Neural cell (in vitro differentiated cells): ENCODE measurements at regions not wholly inside any gene's neighbourhood (a gene's known extent, or its start where the extent isn't known, plus 50 kb on each side); places are given as distances from the start of the nearest gene placed in this dataset.

Experiments used
- H2AFZ ChIP-seq: fragments of 200-600, 300-800 bp; sonication (generic), shearing (Covaris generic); 2 replicates; pipeline ENCODE4 v1.6.0; 2014; ENCODE audit warnings: low read depth, mild to moderate bottlenecking, antibody characterized with exemption, low read length, moderate library complexity
- H3F3A ChIP-seq: fragments of 200-600 bp; shearing (Covaris generic); 2 replicates; pipeline ENCODE4 v1.6.1; 2016; ENCODE audit warnings: mild to moderate bottlenecking, moderate library complexity, mixed read lengths, antibody characterized with exemption, low read length; ENCODE audit not compliant: insufficient read depth, poor library complexity, severe bottlenecking
- H3K27ac ChIP-seq: fragments of 200-600, 300-800 bp; sonication (generic), shearing (Covaris generic); 2 replicates; pipeline ENCODE4 v1.5.1; 2014; ENCODE audit warnings: mild to moderate bottlenecking, low read length, moderate library complexity
- H3K27me3 ChIP-seq: fragments of 300-800, 200-600 bp; sonication (generic), shearing (Covaris generic); 2 replicates; pipeline ENCODE4 v1.6.0; 2014; ENCODE audit warnings: mild to moderate bottlenecking, low read depth, low read length, moderate library complexity; ENCODE audit not compliant: insufficient read depth
- H3K36me3 ChIP-seq: fragments of 300-800, 200-600 bp; sonication (generic), shearing (Covaris generic); 2 replicates; pipeline ENCODE4 v1.5.1; 2014; ENCODE audit warnings: mild to moderate bottlenecking, antibody characterized with exemption, low read length, moderate library complexity; ENCODE audit not compliant: insufficient read depth
- H3K4me2 ChIP-seq: fragments of 300-800, 200-600 bp; sonication (generic), shearing (Covaris generic); 2 replicates; pipeline ENCODE4 v1.6.0; 2014; ENCODE audit warnings: mild to moderate bottlenecking, low read length
- H3K4me3 ChIP-seq: fragments of 300-800, 200-600 bp; sonication (generic), shearing (Covaris generic); 2 replicates; pipeline ENCODE4 v1.5.1; 2014; ENCODE audit warnings: mild to moderate bottlenecking, low read length, moderate library complexity
- H3K79me2 ChIP-seq: fragments of 200-600 bp; shearing (Covaris generic); replicated peaks from 2 replicates; pipeline ENCODE4 v1.6.0; 2014; ENCODE audit warnings: mild to moderate bottlenecking, low read length, moderate library complexity; ENCODE audit not compliant: insufficient read depth
- H3K9ac ChIP-seq: fragments of 300-800, 200-600 bp; sonication (generic), shearing (Covaris generic); 2 replicates; pipeline ENCODE4 v1.6.1; 2016; ENCODE audit warnings: mild to moderate bottlenecking, low read length, mixed read lengths
- H3K9me2 ChIP-seq: fragments of 200-600 bp; shearing (Covaris generic); 2 replicates; pipeline ENCODE4 v1.6.1; 2016; ENCODE audit warnings: mild to moderate bottlenecking, low read length, mixed read lengths; ENCODE audit not compliant: insufficient read depth
- H3K9me3 ChIP-seq: fragments of 200-600, 300-800 bp; sonication (generic), shearing (Covaris generic); 2 replicates; pipeline ENCODE4 v1.6.1; 2016; ENCODE audit warnings: mild to moderate bottlenecking, mixed run types, low read length, moderate library complexity, mixed read lengths
- H4K20me1 ChIP-seq: fragments of 200-600 bp; shearing (Covaris generic); 2 replicates; pipeline ENCODE4 v1.6.1; 2016; ENCODE audit warnings: mild to moderate bottlenecking, mixed run types; ENCODE audit not compliant: insufficient read depth
- EP300 ChIP-seq: fragments of 450-650 bp; conservative IDR thresholded peaks from 2 replicates; pipeline ENCODE4 v1.6.1; 2014; ENCODE audit warnings: antibody characterized with exemption, mild to moderate bottlenecking, moderate library complexity; ENCODE audit not compliant: poor library complexity, severe bottlenecking
- EZH2 ChIP-seq: fragments of 200-600, 300-800 bp; shearing (Covaris generic), sonication (generic); IDR thresholded peaks from 2 replicates; pipeline ENCODE4 v1.6.1; 2014; ENCODE audit warnings: antibody characterized with exemption, low read length, borderline replicate concordance, mild to moderate bottlenecking; ENCODE audit not compliant: insufficient read depth, poor library complexity, severe bottlenecking
- MXI1 ChIP-seq: fragments of 450-650 bp; conservative IDR thresholded peaks from 2 replicates; pipeline ENCODE4 v1.6.1; 2014; ENCODE audit warnings: antibody characterized with exemption, mild to moderate bottlenecking; ENCODE audit not compliant: poor library complexity, severe bottlenecking
- POLR2AphosphoS5 ChIP-seq: IDR thresholded peaks from 2 replicates; pipeline ENCODE4 v1.6.1; 2012
- RAD21 ChIP-seq: fragments of 450-650 bp; conservative IDR thresholded peaks from 2 replicates; pipeline ENCODE4 v1.6.1; 2014; ENCODE audit warnings: antibody characterized with exemption, mild to moderate bottlenecking, moderate library complexity
- SMC3 ChIP-seq: fragments of 450-650 bp; conservative IDR thresholded peaks from 2 replicates; pipeline ENCODE4 v1.6.1; 2014; ENCODE audit warnings: antibody characterized with exemption, mild to moderate bottlenecking, moderate library complexity; ENCODE audit not compliant: poor library complexity
- TAF1 ChIP-seq: IDR thresholded peaks from 2 replicates; pipeline ENCODE4 v1.6.1; 2012; ENCODE audit warnings: low read depth
- TF ChIP-seq, protein P1 (sequence below): IDR thresholded peaks from 2 replicates; pipeline ENCODE4 v1.6.1; 2012; ENCODE audit warnings: borderline replicate concordance
- TF ChIP-seq, protein P2 (sequence below): fragments of 450-650 bp; IDR thresholded peaks from 2 replicates; pipeline ENCODE4 v1.5.1; 2014; ENCODE audit warnings: antibody characterized with exemption, mild to moderate bottlenecking, moderate library complexity; ENCODE audit not compliant: poor library complexity, severe bottlenecking

DNA sequence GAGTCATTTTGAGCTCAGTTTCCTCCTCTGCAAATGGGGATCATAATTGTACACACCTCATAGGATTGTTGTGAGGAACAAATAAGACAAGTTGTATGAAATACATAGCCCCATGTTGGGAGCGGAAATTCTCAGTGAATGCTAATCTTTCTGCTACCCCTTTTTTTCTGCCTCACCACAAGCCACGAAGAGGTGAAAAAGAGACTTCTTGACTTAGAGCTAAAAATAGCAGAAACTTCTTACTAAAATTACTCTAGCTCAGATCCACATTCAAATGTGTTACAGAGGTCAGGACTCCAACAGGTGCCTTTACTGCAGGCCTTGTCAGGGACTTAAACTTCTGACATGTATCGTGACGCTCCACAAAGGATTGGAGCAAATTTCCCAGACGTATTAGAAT lies 128.5 kb downstream of the MIAT start:
- H3F3A ChIP-seq = no peaks in the 10 kb centered on the region
- H3K27me3 ChIP-seq = no peaks in the 10 kb centered on the region
- H3K9me3 ChIP-seq = no peaks in the 10 kb centered on the region
- H4K20me1 ChIP-seq = no peaks in the 10 kb centered on the region
- H3K9ac ChIP-seq = no peak overlapping the region
- H2AFZ ChIP-seq = no peak overlapping the region
- no peaks in the 10 kb centered on the region for H3K9me2 ChIP-seq
- H3K4me3 ChIP-seq = no peak overlapping the region
- no peak overlapping the region for H3K4me2 ChIP-seq
- H3K27ac ChIP-seq = no peak overlapping the region
- H3K36me3 ChIP-seq = no peaks in the 10 kb centered on the region
- TF ChIP-seq, protein P1, sequence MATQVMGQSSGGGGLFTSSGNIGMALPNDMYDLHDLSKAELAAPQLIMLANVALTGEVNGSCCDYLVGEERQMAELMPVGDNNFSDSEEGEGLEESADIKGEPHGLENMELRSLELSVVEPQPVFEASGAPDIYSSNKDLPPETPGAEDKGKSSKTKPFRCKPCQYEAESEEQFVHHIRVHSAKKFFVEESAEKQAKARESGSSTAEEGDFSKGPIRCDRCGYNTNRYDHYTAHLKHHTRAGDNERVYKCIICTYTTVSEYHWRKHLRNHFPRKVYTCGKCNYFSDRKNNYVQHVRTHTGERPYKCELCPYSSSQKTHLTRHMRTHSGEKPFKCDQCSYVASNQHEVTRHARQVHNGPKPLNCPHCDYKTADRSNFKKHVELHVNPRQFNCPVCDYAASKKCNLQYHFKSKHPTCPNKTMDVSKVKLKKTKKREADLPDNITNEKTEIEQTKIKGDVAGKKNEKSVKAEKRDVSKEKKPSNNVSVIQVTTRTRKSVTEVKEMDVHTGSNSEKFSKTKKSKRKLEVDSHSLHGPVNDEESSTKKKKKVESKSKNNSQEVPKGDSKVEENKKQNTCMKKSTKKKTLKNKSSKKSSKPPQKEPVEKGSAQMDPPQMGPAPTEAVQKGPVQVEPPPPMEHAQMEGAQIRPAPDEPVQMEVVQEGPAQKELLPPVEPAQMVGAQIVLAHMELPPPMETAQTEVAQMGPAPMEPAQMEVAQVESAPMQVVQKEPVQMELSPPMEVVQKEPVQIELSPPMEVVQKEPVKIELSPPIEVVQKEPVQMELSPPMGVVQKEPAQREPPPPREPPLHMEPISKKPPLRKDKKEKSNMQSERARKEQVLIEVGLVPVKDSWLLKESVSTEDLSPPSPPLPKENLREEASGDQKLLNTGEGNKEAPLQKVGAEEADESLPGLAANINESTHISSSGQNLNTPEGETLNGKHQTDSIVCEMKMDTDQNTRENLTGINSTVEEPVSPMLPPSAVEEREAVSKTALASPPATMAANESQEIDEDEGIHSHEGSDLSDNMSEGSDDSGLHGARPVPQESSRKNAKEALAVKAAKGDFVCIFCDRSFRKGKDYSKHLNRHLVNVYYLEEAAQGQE = no peak
- TF ChIP-seq EP300 = no peak
- no peak for TF ChIP-seq MXI1
- no peak for TF ChIP-seq POLR2AphosphoS5
- TF ChIP-seq, protein P2, sequence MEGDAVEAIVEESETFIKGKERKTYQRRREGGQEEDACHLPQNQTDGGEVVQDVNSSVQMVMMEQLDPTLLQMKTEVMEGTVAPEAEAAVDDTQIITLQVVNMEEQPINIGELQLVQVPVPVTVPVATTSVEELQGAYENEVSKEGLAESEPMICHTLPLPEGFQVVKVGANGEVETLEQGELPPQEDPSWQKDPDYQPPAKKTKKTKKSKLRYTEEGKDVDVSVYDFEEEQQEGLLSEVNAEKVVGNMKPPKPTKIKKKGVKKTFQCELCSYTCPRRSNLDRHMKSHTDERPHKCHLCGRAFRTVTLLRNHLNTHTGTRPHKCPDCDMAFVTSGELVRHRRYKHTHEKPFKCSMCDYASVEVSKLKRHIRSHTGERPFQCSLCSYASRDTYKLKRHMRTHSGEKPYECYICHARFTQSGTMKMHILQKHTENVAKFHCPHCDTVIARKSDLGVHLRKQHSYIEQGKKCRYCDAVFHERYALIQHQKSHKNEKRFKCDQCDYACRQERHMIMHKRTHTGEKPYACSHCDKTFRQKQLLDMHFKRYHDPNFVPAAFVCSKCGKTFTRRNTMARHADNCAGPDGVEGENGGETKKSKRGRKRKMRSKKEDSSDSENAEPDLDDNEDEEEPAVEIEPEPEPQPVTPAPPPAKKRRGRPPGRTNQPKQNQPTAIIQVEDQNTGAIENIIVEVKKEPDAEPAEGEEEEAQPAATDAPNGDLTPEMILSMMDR = no peak
- TF ChIP-seq SMC3 = no peak
- TF ChIP-seq EZH2 = no peak
- no peak for TF ChIP-seq RAD21
- no peak for TF ChIP-seq TAF1
- H3K79me2 ChIP-seq = no peaks in the 10 kb centered on the region

DNA sequence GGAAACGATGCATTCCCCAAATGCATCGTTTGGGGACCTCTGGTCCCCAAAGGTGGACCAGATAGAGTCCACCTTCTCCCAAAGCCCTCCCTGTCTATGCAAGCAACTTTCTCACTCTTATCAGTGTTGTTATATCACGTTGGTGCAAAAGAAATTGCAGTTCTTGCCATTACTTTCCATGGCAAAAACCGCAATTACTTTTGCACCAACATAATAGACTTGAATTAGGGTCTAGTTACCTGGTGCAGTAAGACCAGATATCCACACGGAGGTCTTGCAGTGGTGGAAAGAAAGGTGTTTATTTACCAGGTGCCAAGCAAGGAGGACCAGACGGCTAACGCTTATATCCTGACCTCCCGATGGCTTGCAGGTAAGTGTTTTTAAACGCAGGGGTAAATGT lies 129.0 kb downstream of the MIAT start:
- Histone ChIP-seq H3K79me2 (no peaks in the 10 kb centered on the region), H3K27me3 (no peaks in the 10 kb centered on the region), H3K9me2 (no peaks in the 10 kb centered on the region), H3F3A (no peaks in the 10 kb centered on the region), H3K4me2 (no peak overlapping the region), H3K4me3 (no peak overlapping the region), H2AFZ (no peak overlapping the region), H3K27ac (no peak overlapping the region), H3K36me3 (no peaks in the 10 kb centered on the region), H4K20me1 (no peaks in the 10 kb centered on the region), H3K9ac (no peak overlapping the region), H3K9me3 (no peaks in the 10 kb centered on the region)
- TF ChIP-seq SMC3 (no peak), MXI1 (no peak), POLR2AphosphoS5 (no peak)

DNA sequence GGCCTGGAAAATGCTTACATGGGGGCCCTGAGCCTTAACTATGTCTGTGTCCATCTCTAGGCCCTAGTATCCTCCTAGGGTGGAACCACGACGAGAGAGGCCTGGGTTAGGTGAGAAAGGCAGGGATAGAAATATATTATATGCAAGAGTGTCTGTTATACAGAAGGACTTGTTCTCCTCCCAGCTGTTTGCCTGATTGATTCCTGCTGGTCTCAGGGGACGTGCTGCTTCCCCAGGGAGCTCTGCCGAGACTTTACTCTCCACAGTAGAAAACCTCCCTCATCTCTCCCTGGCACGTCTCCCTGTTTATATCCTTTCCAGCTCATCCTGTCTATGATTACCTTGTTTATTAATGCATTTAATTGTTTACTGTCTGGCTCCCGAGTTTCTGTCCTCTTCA lies 132.6 kb downstream of the MIAT start:
- Histone ChIP-seq H3K9ac (no peak overlapping the region), H3K4me2 (no peak overlapping the region), H3K36me3 (no peaks in the 10 kb centered on the region), H4K20me1 (no peaks in the 10 kb centered on the region), H3F3A (no peaks in the 10 kb centered on the region), H3K27ac (no peak overlapping the region), H3K79me2 (no peaks in the 10 kb centered on the region), H3K4me3 (no peak overlapping the region), H3K9me2 (no peaks in the 10 kb centered on the region), H2AFZ (no peak overlapping the region), H3K9me3 (no peaks in the 10 kb centered on the region), H3K27me3 (no peaks in the 10 kb centered on the region)
- TF ChIP-seq EZH2 (no peak), RAD21 (no peak), EP300 (no peak), SMC3 (no peak), POLR2AphosphoS5 (no peak), TAF1 (no peak), MXI1 (no peak)
- TF ChIP-seq, protein P1 = no peak
- TF ChIP-seq, protein P2 = no peak
